IPS-NIHi7 (cell line): ENCODE measurements at regions not wholly inside any gene's neighbourhood (a gene's known extent, or its start where the extent isn't known, plus 50 kb on each side); places are given as distances from the start of the nearest gene placed in this dataset.
A peak's percentile ranks its signal among the peaks of the same experiment; 100 is the strongest.
"Not testable (repeated sequence)": the region's sequence is repeated elsewhere in the genome, so short reads cannot be mapped to it uniquely, and the experiment has no call there.

Experiments
- DNase-seq: peaks from one replicate; pipeline ENCODE4 v3.0.0; 2012; ENCODE audit warnings: mixed read lengths; ENCODE audit errors: extremely low spot score

GRCh38 chr5:166145107-166145506, 2146.3 kb upstream of the WWC1 start:
- DNase-seq, result not testable (repeated sequence)

- DNase-seq, result no peak
These were observed 2127.3 kb upstream of the WWC1 start for GRCh38 chr5:166163996-166164610.

GRCh38 chr5:166165596-166165995, 2125.8 kb upstream of the WWC1 start:
- DNase-seq, result peak; percentile 65

GRCh38 chr5:166166071-166166470, 2125.4 kb upstream of the WWC1 start:
- DNase-seq, result no peak

GRCh38 chr5:166172597-166172996, 2118.8 kb upstream of the WWC1 start:
- no peak for DNase-seq

- no peak for DNase-seq
These were observed 2112.9 kb upstream of the WWC1 start for GRCh38 chr5:166178411-166179080.

- DNase-seq, result no peak
These were observed 2106.3 kb upstream of the WWC1 start for GRCh38 chr5:166185185-166185584.

GRCh38 chr5:166188501-166189325, 2102.7 kb upstream of the WWC1 start:
- DNase-seq, result no peak

- DNase-seq, result no peak
These were observed 2098.7 kb upstream of the WWC1 start for GRCh38 chr5:166192696-166193095.

GRCh38 chr5:166195981-166196380, 2095.5 kb upstream of the WWC1 start:
- DNase-seq, result no peak

- no peak for DNase-seq
These were observed 2090.9 kb upstream of the WWC1 start for GRCh38 chr5:166200532-166200931.

- DNase-seq, result no peak
These were observed 2079.8 kb upstream of the WWC1 start for GRCh38 chr5:166211640-166212039.

- no peak for DNase-seq
These were observed 2055.1 kb upstream of the WWC1 start for GRCh38 chr5:166236327-166236726.

GRCh38 chr5:166240705-166241104, 2050.7 kb upstream of the WWC1 start:
- DNase-seq, result no peak

- no peak for DNase-seq
These were observed 2045.9 kb upstream of the WWC1 start for GRCh38 chr5:166245556-166245955.

GRCh38 chr5:166251786-166252185, 2039.7 kb upstream of the WWC1 start:
- no peak for DNase-seq

GRCh38 chr5:166257661-166258060, 2033.8 kb upstream of the WWC1 start:
- no peak for DNase-seq

- DNase-seq, result no peak
These were observed 2029.0 kb upstream of the WWC1 start for GRCh38 chr5:166262395-166262794.

GRCh38 chr5:166267907-166268306, 2023.5 kb upstream of the WWC1 start:
- no peak for DNase-seq

GRCh38 chr5:166270712-166271111, 2020.7 kb upstream of the WWC1 start:
- DNase-seq, result no peak

GRCh38 chr5:166276006-166276405, 2015.4 kb upstream of the WWC1 start:
- DNase-seq, result no peak

GRCh38 chr5:166279828-166280227, 2011.6 kb upstream of the WWC1 start:
- no peak for DNase-seq

GRCh38 chr5:166281433-166281832, 2010.0 kb upstream of the WWC1 start:
- no peak for DNase-seq
